H1 (cell line): ENCODE measurements at regions not wholly inside any gene's neighbourhood (a gene's known extent, or its start where the extent isn't known, plus 50 kb on each side); places are given as distances from the start of the nearest gene placed in this dataset.

ENCODE experiments used
- ATF3 ChIP-seq: IDR thresholded peaks from 2 replicates; pipeline ENCODE4 v1.6.1; 2011; ENCODE audit warnings: low read depth, mild to moderate bottlenecking, low read length; ENCODE audit not compliant: insufficient read depth
- CHD7 ChIP-seq: fragments of 300-600 bp; sonication (generic); IDR thresholded peaks from 2 replicates; pipeline ENCODE4 v1.7.1; 2012; ENCODE audit warnings: low read length, moderate library complexity, mild to moderate bottlenecking, inconsistent platforms; ENCODE audit not compliant: insufficient replicate concordance
- CREB1 ChIP-seq: IDR thresholded peaks from 2 replicates; pipeline ENCODE4 v1.6.1; 2012; ENCODE audit warnings: inconsistent platforms
- GABPA ChIP-seq: IDR thresholded peaks from 2 replicates; pipeline ENCODE4 v1.6.1; 2011; ENCODE audit warnings: mild to moderate bottlenecking, low read length, moderate library complexity, borderline replicate concordance; ENCODE audit not compliant: insufficient read depth
- HDAC6 ChIP-seq: IDR thresholded peaks from one replicate; pipeline ENCODE4 v1.7.1; 2012; ENCODE audit warnings: low read depth, mild to moderate bottlenecking, inconsistent platforms, low read length, moderate library complexity
- KDM4A ChIP-seq: IDR thresholded peaks from one replicate; pipeline ENCODE4 v1.7.1; 2012; ENCODE audit warnings: low read depth, mild to moderate bottlenecking, moderate library complexity, low read length, inconsistent platforms; ENCODE audit not compliant: severe bottlenecking
- MAX ChIP-seq: IDR thresholded peaks from 2 replicates; pipeline ENCODE4 v1.6.1; 2012; ENCODE audit warnings: inconsistent platforms
- PHF8 ChIP-seq: fragments of 200-600 bp; sonication (generic); conservative IDR thresholded peaks from 2 replicates; pipeline ENCODE4 v1.7.1; 2012; ENCODE audit warnings: low read depth, mild to moderate bottlenecking, inconsistent platforms, low read length, moderate library complexity
- SAP30 ChIP-seq: fragments of 300-600 bp; sonication (generic); IDR thresholded peaks from 2 replicates; pipeline ENCODE4 v1.7.1; 2012; ENCODE audit warnings: low read length, moderate library complexity, mild to moderate bottlenecking, inconsistent platforms; ENCODE audit not compliant: insufficient read depth, insufficient replicate concordance
- SP1 ChIP-seq: IDR thresholded peaks from 2 replicates; pipeline ENCODE4 v1.6.1; 2011; ENCODE audit warnings: low read depth, low read length
- SP4 ChIP-seq: IDR thresholded peaks from 2 replicates; pipeline ENCODE4 v1.6.1; 2012; ENCODE audit warnings: low read length, inconsistent platforms
- TAF7 ChIP-seq: optimal IDR thresholded peaks from 2 replicates; pipeline ENCODE3; 2011; ENCODE audit warnings: low read depth, mild to moderate bottlenecking, inconsistent platforms, low read length, moderate library complexity, borderline replicate concordance

- TF ChIP-seq CHD7 = no peak
- TF ChIP-seq TAF7 = no peak
- TF ChIP-seq GABPA = no peak
- no peak for TF ChIP-seq SP4
- no peak for TF ChIP-seq PHF8
- TF ChIP-seq CREB1 = no peak
- no peak for TF ChIP-seq SAP30
- no peak for TF ChIP-seq MAX
- no peak for TF ChIP-seq SP1
- no peak for TF ChIP-seq ATF3
- TF ChIP-seq HDAC6 = no peak
- no peak for TF ChIP-seq KDM4A
Observed at GRCh38 chr3:198112031-198112430, 152.0 kb downstream of the LMLN start (continued).
